CD14-positive monocyte (primary cell): ENCODE measurements at regions not wholly inside any gene's neighbourhood (a gene's known extent, or its start where the extent isn't known, plus 50 kb on each side); places are given as distances from the start of the nearest gene placed in this dataset.

Experiments
- DNase-seq, 3 donors: peaks; one replicate each; pipeline ENCODE4 v3.0.0-alpha.2; 2011 to 2022
- H2AFZ ChIP-seq: 2 replicates; pipeline ENCODE4 v1.6.0; 2012; ENCODE audit warnings: mild to moderate bottlenecking, low read depth, low read length, inconsistent platforms; ENCODE audit not compliant: insufficient read depth, poor library complexity, severe bottlenecking
- H3K27ac ChIP-seq, 2 donors: 1 replicate in 1 of 2; 2 replicates in 1 of 2; pipeline ENCODE4 v1.5.1; 2012 to 2013; ENCODE audit warnings: low read length in 2 of 2, control low read depth in 1 of 2, inconsistent platforms in 1 of 2, low read depth in 1 of 2, mild to moderate bottlenecking in 1 of 2
- H3K27me3 ChIP-seq, 2 donors: one replicate each; pipeline versions ENCODE4 v1.6.0 to v1.6.1; 2011 to 2013; ENCODE audit warnings: low read length in 2 of 2; ENCODE audit not compliant: control insufficient read depth in 2 of 2, insufficient read depth in 2 of 2
- H3K36me3 ChIP-seq, 2 donors: replicated peaks in 1 of 2; 1 replicate in 1 of 2; 2 replicates in 1 of 2; pipeline versions ENCODE4 v1.5.1 to v1.6.1; 2012 to 2013; ENCODE audit warnings: low read length in 2 of 2, control low read depth in 1 of 2, inconsistent platforms in 1 of 2, mild to moderate bottlenecking in 1 of 2; ENCODE audit not compliant: insufficient read depth in 2 of 2, control insufficient read depth in 1 of 2
- H3K4me1 ChIP-seq, 2 donors: 1 replicate in 1 of 2; 2 replicates in 1 of 2; pipeline versions ENCODE4 v1.5.1 to v1.6.1; 2012 to 2013; ENCODE audit warnings: low read length in 2 of 2, control low read depth in 1 of 2, inconsistent platforms in 1 of 2, mild to moderate bottlenecking in 1 of 2, moderate library complexity in 1 of 2; ENCODE audit not compliant: insufficient read depth in 2 of 2, control insufficient read depth in 1 of 2
- H3K4me2 ChIP-seq: replicated peaks from 2 replicates; pipeline ENCODE3; 2012; ENCODE audit warnings: low read length, moderate library complexity, mild to moderate bottlenecking; ENCODE audit not compliant: poor library complexity, severe bottlenecking; ENCODE audit errors: extremely low read depth
- H3K4me3 ChIP-seq, 3 experiments: fragments of 200-600 bp in 1 of 3; sonication (generic) in 1 of 3; replicated peaks in 1 of 3; 1 replicate in 2 of 3; 2 replicates in 1 of 3; pipeline ENCODE4 v1.5.1; 2011 to 2013; ENCODE audit warnings: low read length in 3 of 3, mild to moderate bottlenecking in 3 of 3, control low read depth in 2 of 3, low read depth in 2 of 3, inconsistent platforms in 1 of 3, moderate library complexity in 1 of 3
- H3K79me2 ChIP-seq: 2 replicates; pipeline ENCODE4 v1.6.0; 2012; ENCODE audit warnings: mild to moderate bottlenecking, control low read depth, inconsistent platforms, low read length, moderate library complexity; ENCODE audit not compliant: insufficient read depth
- H3K9ac ChIP-seq: 2 replicates; pipeline ENCODE4 v1.6.0; 2017; ENCODE audit warnings: low read length, mild to moderate bottlenecking; ENCODE audit not compliant: insufficient read depth, poor library complexity, severe bottlenecking
- H3K9me3 ChIP-seq, 2 donors: replicated peaks in 1 of 2; 1 replicate in 1 of 2; 2 replicates in 1 of 2; pipeline versions ENCODE4 v1.5.1 to v1.6.1; 2012 to 2013; ENCODE audit warnings: low read length in 2 of 2, control low read depth in 1 of 2; ENCODE audit not compliant: control insufficient read depth in 1 of 2, insufficient read depth in 1 of 2
- H4K20me1 ChIP-seq: 2 replicates; pipeline ENCODE4 v1.6.0; 2012; ENCODE audit warnings: mild to moderate bottlenecking, low read length, control low read depth, moderate library complexity; ENCODE audit not compliant: insufficient read depth
- H3K27ac Mint-ChIP-seq, 7 donors: one replicate each; pipeline ENCODE4 v1.8.0; 2020; ENCODE audit warnings: mild to moderate bottlenecking in 7 of 7, mixed read lengths in 7 of 7, moderate library complexity in 6 of 7, inconsistent platforms in 2 of 7
- H3K27me3 Mint-ChIP-seq, 3 donors: one replicate each; pipeline ENCODE4 v1.8.0; 2021 to 2022; ENCODE audit warnings: low read depth in 3 of 3, mild to moderate bottlenecking in 3 of 3, mixed read lengths in 3 of 3, moderate library complexity in 3 of 3, inconsistent platforms in 1 of 3
- H3K36me3 Mint-ChIP-seq, 2 donors: one replicate each; pipeline ENCODE4 v1.8.0; 2020; ENCODE audit warnings: mixed read lengths in 2 of 2, inconsistent platforms in 1 of 2, mild to moderate bottlenecking in 1 of 2
- H3K4me1 Mint-ChIP-seq: one replicate; pipeline ENCODE4 v1.8.0; 2020; ENCODE audit warnings: mild to moderate bottlenecking, mixed read lengths
- H3K4me3 Mint-ChIP-seq, 2 donors: one replicate each; pipeline ENCODE4 v1.8.0; 2020; ENCODE audit warnings: mild to moderate bottlenecking in 2 of 2, mixed read lengths in 2 of 2, moderate library complexity in 1 of 2
- H3K9me3 Mint-ChIP-seq, 7 donors: one replicate each; pipeline ENCODE4 v1.8.0; 2020 to 2022; ENCODE audit warnings: mixed read lengths in 7 of 7, mild to moderate bottlenecking in 6 of 7, moderate library complexity in 6 of 7, inconsistent platforms in 2 of 7
- CTCF ChIP-seq: fragments of 200-600 bp; IDR thresholded peaks from one replicate; pipeline ENCODE4 v1.8.0; 2022; ENCODE audit warnings: antibody characterized with exemption, mild to moderate bottlenecking
- WGBS: methylation state at CpG from one replicate; pipeline ENCODE4 v1.1.5; 2013; ENCODE audit warnings: missing lambda C conversion rate; ENCODE audit not compliant: insufficient coverage; 5-methylcytosine and 5-hydroxymethylcytosine counted together
- intact Hi-C, 2 donors: fragments of 100-400 bp; cut with micrococcal nuclease; formaldehyde crosslinking; loops; one replicate each; pipeline versions ENCODE4 v1.15.0 to v1.15.1; 2023

GRCh38 chr6:113425977-113426660, 431.0 kb upstream of the MARCKS start:
- Histone ChIP-seq H3K4me3 (no peak overlapping the region), H3K9me3 (no peaks in the 10 kb centered on the region), H3K4me2 (no peak overlapping the region), H3K27me3 (no peaks in the 10 kb centered on the region), H3K27ac (no peak overlapping the region), H3K79me2 (no peaks in the 10 kb centered on the region), H3K9ac (no peak overlapping the region), H3K36me3 (no peaks in the 10 kb centered on the region), H2AFZ (no peak overlapping the region), H3K4me1 (peaks cover 0 to 5% of the 10 kb centered on the region in 2 donors), H4K20me1 (no peaks in the 10 kb centered on the region)
- Mint-ChIP-seq H3K9me3 (peaks cover 0 to 2% (median 1%) of the 10 kb centered on the region in 7 donors), H3K4me3 (no peak overlapping the region), H3K27ac (peak overlapping the region in 1 of 7 donors; percentile 1), H3K36me3 (no peaks in the 10 kb centered on the region), H3K27me3 (peaks cover 0 to 2% (median 0%) of the 10 kb centered on the region in 3 donors), H3K4me1 (peaks cover 6% of the 10 kb centered on the region)
- 100% methylated on average over 1 of the region's 3 CpGs for WGBS
- intact Hi-C loops, result no loop called here
- DNase-seq, result no peak
- no peak for TF ChIP-seq CTCF

GRCh38 chr6:113427617-113428016, 429.5 kb upstream of the MARCKS start:
- no peak for DNase-seq
- H3K79me2 ChIP-seq, result no peaks in the 10 kb centered on the region
- H3K27ac ChIP-seq, result no peak overlapping the region
- Mint-ChIP-seq H3K9me3 (peaks cover 0 to 2% (median 1%) of the 10 kb centered on the region in 7 donors), H3K27ac (peak overlapping the region in 1 of 7 donors; percentile 52), H3K36me3 (no peaks in the 10 kb centered on the region), H3K4me3 (no peak overlapping the region), H3K27me3 (peaks cover 0 to 2% (median 0%) of the 10 kb centered on the region in 3 donors), H3K4me1 (peaks cover 11% of the 10 kb centered on the region)
- intact Hi-C loops, result no loop called here
- peaks cover 6 to 12% of the 10 kb centered on the region in 2 donors for H3K4me1 ChIP-seq
- H3K4me3 ChIP-seq, result no peak overlapping the region
- no peaks in the 10 kb centered on the region for H3K27me3 ChIP-seq
- no peak for TF ChIP-seq CTCF
- H3K9me3 ChIP-seq, result no peaks in the 10 kb centered on the region
- no peak overlapping the region for H2AFZ ChIP-seq
- H3K36me3 ChIP-seq, result no peaks in the 10 kb centered on the region
- H3K9ac ChIP-seq, result no peak overlapping the region
- H4K20me1 ChIP-seq, result no peaks in the 10 kb centered on the region
- WGBS, result 100% methylated on average over 2 of the region's 2 CpGs
- H3K4me2 ChIP-seq, result no peak overlapping the region
